GM19023 (cell line): ENCODE measurements at regions not wholly inside any gene's neighbourhood (a gene's known extent, or its start where the extent isn't known, plus 50 kb on each side); places are given as distances from the start of the nearest gene placed in this dataset.

Experiments used
- ATAC-seq: cut with Tn5 transposase; IDR thresholded peaks from one replicate; pipeline ENCODE4 v1.9.1; 2021; ENCODE audit warnings: mild to moderate bottlenecking, moderate library complexity; ENCODE audit not compliant: unreplicated experiment

DNA sequence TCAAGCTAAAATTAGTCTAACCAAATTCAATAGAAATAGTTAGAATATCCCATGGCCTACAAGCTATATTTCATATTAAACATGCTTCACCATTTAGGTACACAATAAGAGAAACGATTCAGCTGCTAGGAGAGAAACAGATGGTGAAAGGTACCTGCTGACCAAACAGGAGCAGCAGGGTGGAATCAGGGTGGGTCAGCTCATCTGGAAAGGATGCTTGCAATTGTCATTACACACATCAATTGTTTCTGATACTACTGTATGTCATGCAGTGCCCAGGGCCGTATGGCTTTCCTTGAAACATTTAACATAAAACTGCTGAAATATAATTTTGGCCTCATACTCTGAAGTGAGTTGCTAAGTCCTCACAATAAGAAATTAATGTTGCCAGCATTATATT lies 776.0 kb downstream of the DACH1 start:
- ATAC-seq, result no peak

DNA sequence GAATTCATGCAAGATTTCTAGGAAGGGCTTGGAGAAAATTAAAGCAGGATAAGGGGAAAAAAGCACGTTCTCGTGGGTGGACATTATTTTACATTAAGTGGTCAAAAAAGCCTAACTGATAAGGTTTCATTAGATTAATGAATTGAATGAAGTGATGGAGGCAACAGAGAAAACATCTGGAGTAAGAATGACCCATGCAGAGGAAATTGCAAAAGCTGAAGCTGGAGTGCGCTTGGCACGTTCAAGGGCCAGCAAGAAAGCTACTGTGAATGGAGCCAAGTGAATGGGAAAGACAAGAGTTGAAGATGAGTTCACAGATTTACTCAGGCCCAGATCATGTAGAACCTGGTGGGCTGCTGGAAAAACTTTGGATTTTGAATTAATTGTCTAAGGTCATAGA lies 777.9 kb downstream of the DACH1 start:
- ATAC-seq, result no peak

DNA sequence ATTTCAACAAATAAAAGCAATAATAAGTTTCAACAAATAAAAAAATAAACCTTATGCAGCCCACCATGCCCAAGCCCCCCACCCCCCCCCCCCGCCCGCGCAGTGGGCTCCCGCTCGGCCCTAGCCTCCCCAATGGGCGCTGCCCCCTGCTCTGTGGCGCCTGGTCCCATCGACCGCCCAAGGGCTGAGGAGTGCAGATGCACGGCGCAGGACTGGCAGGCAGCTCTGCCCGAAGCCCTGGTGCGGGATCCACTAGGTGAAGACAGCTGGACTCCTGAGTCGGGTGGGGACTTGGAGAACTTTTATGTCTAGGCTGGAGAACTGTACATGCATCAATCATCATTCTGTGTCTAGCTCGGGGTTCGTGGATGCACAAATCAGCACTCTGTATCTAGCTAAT lies 779.6 kb downstream of the DACH1 start:
- no peak for ATAC-seq

DNA sequence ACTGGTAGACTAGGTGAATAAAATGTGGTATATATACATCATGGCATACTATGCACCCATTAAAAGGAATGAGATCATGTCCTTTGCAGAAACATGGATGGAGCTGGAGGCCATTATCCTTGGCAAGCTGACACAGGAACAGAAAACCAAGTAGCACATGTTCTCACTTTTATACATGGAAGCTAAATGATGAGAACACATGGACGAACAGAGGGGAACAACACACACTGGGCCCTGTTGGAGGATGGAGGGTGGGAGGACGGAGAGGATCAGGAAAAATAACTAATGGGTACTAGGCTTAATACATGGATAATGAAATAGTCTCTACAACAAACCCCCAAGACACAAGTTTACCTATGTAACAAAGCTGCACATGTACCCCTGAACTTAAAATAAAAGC lies 780.0 kb downstream of the DACH1 start:
- ATAC-seq, result no peak

DNA sequence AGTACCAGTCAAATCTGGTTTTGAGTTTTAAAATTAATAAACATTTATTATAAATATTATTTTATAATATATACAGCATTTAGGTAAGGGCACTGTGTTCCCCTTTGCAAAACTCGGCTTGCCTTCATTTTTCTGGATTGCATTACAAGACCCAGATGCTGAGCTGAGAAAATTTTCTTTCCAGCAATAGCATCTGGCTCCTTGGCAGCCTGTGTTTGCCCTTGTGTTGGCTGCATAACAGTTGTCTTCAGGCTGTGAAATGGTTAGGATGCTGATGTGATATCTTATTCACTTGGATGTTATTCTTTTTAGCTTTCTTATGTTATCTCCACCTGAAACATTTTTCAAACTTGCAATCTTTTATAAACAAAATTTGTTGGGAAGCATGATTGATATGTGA lies 784.4 kb downstream of the DACH1 start:
- no peak for ATAC-seq

DNA sequence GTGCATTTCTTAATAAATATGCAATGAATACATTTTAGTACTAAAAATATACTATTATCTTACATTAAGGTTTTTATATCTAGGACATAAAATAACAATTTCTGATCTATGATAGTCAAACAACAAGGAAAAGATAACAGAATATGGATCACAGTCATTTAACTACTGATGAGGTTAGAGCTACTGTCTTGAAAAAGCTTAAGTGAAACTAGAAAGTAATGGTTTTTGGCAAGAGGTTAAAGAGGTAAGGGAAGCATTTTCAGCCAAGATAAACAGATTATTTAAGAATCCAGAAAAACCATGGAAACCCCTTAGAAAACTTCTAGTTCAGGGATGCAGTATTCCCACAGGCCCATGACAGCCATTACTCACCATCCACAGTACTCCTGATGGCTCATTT lies 787.4 kb downstream of the DACH1 start:
- ATAC-seq, result no peak

DNA sequence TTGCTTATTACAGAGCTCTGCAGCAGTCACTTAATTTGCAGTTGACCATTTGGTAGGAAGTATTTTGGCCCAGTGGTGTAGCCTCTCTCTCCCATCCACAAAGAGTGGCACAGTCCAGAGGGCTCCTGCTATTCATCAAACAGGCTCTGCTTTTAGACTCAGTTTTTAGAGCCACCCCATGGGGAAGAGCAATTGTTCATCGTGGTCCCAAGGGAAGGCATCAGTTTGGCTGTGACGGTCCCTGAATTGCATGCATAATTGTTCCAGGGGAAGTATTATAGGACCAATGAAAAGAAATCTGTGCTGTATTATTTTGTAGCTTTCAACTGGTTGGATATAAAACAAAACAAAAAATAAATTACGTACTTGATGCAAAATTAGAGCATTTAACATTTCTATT lies 799.0 kb downstream of the DACH1 start:
- ATAC-seq, result no peak

DNA sequence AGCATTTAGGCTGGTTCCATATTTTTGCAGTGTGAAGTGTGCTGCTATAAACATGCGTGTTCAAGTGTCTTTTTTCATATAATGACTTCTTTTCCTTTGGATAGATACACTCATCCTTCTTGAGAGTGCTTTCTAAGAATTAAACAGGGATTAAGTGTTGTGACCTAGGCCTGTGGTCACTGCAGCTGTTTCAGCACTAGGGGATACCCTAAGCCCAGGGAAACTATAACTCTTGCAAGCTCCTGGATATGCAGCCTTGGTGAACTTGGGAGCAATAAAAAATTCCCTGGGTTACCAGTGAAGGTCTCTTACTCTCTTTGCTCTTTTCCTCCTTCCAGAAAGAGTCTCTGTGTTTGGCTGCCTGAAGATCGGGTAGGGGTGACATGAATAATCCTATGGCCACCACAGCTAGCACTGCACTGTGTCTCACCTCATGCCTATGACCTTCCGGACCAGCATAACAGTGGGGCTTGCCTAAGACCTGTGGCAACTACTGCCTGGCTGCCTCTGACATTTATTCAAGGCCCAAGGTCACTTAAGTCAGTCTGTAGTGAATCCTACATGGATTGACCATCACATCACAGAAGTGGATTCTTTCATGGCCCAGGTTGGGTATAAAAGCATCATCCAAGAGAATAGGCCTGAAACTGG lies 799.7 kb downstream of the DACH1 start:
- ATAC-seq, result no peak

DNA sequence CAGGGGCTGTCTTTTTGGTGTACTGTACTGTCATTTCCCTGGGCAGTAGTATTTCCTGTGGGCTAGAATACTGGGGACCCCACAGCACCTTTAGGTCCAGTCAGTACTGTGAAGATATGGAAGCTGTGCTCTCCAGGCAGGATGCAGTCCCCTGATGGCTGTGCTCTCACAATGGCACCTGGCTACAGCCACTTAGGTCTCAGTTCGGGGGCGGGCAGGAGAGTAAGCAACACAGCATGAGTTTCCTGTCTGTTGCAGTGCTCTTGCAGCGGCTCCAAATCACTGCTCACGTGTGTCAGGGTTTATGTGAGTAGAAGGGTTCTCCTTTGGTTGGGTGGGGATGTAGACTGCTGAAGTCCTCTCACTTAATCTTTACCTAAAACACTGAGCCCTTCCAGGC lies 810.4 kb downstream of the DACH1 start:
- no peak for ATAC-seq

DNA sequence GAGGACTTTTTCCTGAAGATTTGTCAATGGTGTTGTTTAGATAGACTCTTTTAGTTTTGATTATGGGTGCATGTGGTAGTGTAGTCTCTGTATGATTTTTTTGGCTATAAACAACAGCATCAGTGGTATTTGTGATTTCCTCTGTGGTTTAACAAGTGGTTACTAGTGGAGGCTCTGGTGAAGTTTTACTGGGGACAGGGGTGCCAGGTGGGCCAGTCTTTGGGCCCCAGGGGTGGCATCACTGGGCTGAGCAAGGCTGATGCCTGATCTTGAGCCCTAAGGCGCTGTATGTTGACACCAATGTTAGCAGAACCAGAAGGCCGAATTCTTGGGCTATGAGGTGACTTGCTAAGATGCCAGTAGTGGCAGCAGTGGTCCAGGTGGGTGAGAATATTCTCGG lies 811.4 kb downstream of the DACH1 start:
- no peak for ATAC-seq

DNA sequence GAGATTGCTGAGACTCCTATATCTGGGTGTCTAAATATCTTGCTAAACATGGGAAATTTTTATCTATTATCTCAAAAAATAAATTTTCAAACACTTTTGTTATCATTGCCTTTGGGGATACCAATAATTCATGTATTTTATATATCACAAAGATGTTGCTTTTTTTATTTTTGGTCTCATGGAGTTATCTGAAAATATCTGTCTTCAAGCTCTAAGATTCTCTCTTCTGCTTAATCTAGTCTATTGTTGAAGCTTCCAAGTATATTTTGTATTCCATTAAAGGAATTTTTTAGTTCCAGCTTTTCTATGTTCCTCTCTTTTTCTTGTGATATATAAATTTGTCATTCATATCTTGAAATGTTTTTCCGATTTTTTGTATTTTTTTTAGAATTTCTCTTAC lies 812.0 kb downstream of the DACH1 start:
- ATAC-seq, result no peak

DNA sequence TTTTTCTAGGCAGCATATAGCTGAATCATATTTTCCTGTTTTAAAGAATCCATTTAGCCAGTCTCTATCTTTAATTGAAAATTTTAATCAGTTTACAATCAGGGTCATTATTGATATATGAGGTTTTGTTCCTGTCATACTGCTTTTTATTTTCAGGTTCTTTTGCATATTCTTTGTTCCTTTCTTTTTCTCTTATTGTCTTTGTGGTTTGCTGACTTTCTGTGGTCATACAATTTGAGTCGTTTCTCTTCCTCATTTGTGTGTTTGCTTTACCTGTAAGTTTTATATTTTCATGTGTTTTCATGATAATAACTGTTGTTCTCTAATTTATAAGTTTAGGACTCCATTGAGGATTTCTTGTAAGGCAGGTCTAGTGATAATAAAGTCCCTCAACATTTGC lies 812.6 kb downstream of the DACH1 start:
- ATAC-seq, result peak; percentile 55

DNA sequence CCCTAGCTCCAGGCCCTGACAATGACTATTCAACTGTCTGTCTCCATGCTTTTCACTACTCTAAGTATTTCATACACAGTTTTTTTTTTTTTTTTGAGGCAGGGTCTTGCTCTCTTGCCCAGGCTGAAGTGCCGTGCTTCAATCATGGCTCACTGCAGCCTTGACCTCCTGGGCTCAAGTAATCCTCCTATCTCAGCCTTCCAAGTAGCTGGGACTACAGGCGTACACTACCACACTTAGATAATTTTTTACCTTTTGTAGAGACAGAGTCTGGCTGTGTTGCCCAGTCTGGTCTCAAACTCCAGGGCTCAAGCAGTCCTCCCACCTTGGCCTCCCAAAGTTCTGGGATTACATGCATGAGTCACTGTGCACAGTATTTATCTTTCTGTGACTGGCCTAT lies 815.4 kb downstream of the DACH1 start:
- ATAC-seq, result no peak

DNA sequence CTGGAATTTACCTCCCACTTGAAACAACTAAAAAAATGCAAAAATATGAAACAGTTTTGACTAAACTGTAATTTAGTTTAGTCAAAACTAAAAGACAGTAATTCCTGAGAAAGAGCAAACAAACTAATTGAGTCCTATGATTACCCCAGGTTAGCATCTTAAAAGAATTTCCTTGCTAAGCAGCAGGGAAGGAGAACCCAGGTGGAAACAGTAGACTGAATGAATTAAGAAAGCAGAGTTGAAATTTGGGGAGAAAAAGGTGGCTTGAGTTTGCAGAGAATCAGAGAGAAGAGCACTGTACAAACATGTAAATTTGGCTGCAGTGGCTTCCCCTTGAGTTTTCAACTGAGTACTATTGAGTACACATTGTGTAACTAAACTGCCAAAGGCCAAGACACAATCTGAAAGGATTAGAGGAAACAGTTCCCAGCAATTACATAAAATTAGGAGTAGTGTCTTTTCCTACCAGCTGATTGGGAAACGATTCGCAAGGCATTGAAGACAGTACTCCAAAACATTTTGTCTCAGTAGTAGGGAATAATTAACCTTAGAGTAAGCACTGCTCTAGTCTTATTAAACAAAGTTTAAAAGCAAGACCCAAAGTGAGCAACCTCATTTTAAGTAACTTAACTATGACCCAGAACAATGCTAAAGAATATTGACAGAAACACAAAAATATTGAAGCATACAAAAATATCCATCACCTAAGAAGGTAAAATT lies 820.5 kb downstream of the DACH1 start:
- no peak for ATAC-seq

DNA sequence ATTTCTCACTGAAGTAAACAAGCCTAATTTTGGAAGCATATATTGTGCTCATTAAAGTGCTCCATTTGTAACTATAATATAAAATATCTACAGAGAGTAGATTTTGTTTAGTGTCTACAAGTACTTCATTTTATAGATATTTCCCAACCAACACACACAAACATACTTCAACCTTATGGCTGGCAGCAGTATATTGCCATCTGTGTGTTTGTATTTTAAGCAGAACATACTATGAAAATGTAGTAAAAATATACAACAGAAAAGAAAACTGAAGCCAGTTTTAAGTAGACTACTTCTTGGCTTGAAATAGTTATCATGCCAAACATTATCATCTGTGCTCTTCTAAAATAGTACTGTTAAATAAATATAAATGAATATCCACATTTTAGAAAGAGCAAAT lies 821.9 kb downstream of the DACH1 start:
- no peak for ATAC-seq

DNA sequence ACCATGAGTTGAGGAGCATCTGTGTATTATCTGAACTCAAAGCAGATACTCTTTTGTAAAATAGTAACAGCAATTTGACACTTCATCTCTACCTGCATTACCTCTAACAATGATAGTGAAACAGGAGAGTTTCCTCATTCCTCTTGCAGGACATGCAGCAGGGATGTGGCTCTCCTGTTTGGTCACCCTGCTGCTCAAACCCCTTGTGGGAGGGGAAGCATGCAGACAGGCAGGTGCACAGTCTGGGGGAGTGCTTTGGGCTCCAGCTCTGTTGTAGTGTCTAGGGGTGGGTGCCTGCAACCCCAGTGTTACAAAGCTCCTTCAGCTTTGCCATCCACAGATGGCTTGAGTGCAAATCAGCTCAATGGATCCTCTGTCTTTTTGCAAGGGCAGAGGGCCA lies 827.6 kb downstream of the DACH1 start:
- ATAC-seq, result no peak

DNA sequence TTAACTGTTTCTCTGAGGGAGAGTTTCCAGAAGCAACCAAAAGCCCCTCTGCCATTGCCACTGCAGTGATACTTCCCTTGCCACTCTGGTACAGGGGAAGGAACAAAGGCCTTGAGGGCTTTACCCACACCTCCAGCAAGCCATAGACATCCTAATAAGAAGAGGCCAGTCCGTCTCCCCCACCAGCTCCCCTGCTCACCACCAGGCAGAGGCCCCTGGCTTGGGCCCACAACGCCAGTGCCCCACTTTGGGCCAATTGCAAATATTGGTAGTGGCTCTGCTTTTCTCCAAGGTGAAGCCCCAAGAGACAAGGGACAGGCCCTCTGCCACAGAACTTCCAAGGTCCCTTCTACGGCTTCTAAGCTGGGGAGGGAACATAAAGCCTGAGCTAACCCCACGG lies 833.0 kb downstream of the DACH1 start:
- no peak for ATAC-seq

DNA sequence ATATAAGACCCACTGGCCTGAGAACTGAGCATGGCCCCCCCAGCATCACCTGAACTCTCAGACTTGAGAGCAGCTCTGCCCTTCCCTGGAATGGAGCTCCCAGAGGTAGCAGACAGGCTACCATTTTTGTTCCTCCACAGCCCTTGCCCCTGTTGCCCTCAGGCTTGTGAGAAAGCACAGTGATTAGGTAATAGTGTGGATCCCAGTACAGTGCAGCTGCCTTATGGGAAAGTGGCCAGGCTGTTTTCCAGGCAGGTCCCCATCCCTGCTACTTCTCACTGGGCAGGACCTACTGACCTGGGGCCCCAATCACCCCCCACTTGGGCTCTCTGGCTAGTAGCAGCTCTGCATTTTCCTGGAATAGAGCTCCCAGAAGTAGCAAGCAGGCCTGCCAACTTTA lies 834.0 kb downstream of the DACH1 start:
- ATAC-seq, result no peak

DNA sequence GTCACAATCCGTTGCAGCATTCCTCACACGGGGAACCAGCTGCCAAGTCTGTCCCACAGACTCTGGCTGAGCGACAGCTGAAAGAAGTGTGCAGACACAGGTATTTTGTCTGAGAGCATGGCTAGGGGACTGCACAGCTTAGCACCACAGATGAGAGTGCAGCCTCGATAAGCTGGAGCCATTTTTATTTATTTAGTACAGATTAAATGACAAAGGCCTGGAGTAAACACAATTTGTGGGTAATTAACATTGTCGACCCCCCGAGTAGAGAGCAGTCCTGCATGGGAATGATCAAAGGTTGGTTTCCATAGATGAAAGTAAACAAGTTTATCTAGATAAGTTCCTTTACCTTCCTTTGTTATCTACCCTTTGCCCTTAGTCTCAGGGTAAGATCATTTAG lies 836.2 kb downstream of the DACH1 start:
- no peak for ATAC-seq

DNA sequence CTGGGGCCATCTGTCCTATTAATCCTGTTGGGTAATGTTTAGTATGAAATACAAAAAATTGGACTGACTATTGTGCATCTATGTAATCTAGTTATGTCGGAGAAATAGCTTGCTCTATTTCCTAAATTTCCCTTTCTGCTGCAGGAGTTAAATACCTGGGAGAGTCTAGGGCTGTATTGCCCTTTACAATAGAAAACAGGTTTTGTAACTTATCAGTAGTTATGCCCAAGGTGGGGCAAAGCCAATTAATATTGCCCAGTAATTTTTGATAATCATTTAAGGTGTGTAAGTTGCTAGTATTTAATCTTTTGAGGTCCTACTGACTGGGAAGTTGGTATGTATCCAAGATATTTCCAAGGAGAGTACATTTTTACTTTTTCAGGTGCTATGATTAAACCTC lies 838.1 kb downstream of the DACH1 start:
- no peak for ATAC-seq

DNA sequence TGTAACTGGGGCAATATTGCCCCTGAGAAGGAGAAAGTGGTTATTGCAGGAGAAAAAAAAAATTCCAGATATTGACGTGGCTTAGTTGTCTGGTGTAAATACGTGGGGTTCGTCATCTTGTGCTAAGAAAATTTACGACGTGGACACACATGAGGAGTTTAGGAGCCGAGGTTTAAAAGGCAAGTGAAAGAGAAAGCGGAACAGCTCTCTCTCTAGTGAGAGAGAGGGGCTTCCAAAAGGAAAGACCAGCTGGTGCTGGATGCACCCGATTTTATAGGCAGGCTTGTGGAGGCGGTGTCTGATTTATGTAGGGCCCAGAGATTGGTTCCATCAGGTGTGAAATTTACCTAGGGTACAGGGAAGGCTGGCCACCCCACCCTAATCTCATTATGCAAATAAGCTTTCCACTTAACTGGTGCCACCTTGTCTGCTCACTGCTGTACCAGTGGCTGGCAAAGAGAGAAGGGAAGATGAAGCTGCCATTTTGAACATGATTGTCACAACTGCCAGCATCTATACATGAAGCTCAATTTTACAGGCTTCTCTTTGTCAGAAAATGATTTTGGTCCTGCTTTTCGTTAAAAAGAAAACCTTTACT lies 845.1 kb downstream of the DACH1 start:
- no peak for ATAC-seq

DNA sequence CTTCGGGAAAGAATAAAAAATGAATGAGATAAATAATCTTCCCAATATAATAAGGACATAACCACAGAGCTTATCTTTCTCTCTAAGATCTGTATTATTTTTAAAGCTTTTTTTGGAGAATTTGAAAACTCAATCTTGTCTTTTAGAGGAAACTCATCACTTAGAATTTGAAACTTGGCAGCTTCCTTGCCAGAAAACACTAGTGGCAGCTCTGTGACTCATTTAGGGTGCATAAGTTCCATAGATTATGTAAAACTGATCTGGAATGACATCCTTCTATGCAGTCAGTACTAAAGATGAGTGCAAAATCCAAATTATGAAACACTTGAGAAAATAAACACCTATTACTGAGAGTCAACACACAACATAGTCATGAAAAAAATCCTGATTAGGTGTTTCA lies 848.0 kb downstream of the DACH1 start:
- no peak for ATAC-seq

DNA sequence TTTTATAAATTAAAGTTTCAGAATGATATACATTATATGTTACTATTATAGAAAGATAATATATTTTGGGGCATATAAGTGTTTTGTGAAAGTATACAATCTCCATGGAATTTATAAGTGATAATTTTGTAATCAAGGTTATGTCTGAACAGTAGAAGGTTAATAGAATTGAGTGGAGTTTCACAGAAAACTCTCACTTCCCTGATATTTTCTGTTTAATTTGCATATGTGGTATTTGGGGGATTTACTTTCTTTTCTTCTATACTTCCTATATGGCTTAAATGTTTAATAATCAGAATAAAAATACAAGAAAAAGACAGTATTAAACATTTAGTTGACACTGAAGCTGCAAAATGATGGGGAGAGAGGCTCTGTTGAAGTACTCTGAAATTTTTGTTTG lies 848.5 kb downstream of the DACH1 start:
- ATAC-seq, result no peak
